ENCODE measurements at regions not wholly inside any gene's neighbourhood (a gene's known extent, or its start where the extent isn't known, plus 50 kb on each side); places are given as distances from the start of the nearest gene placed in this dataset.
"Not testable (repeated sequence)": the region's sequence is repeated elsewhere in the genome, so short reads cannot be mapped to it uniquely, and the experiment has no call there.

GRCh38 chr3:177787279-177788041, 590.2 kb upstream of the TBL1XR1 start:
- no peak for DNase-seq

- no peak for DNase-seq
Observed at GRCh38 chr3:177789500-177789899, 592.2 kb upstream of the TBL1XR1 start.

GRCh38 chr3:177792311-177793030, 595.2 kb upstream of the TBL1XR1 start:
- no peak for DNase-seq

- no peak for DNase-seq
Observed at GRCh38 chr3:177793451-177793850, 596.2 kb upstream of the TBL1XR1 start.

GRCh38 chr3:177795216-177795615, 597.9 kb upstream of the TBL1XR1 start:
- no peak for DNase-seq

GRCh38 chr3:177795859-177796258, 598.6 kb upstream of the TBL1XR1 start:
- no peak for DNase-seq

GRCh38 chr3:177800147-177800546, 602.9 kb upstream of the TBL1XR1 start:
- not testable (repeated sequence) for DNase-seq

- no peak for DNase-seq
Observed at GRCh38 chr3:177800561-177800960, 603.3 kb upstream of the TBL1XR1 start.

- no peak for DNase-seq
Observed at GRCh38 chr3:177802151-177802900, 605.0 kb upstream of the TBL1XR1 start.

GRCh38 chr3:177803500-177803899, 606.2 kb upstream of the TBL1XR1 start:
- DNase-seq: no peak

- DNase-seq: no peak
Observed at GRCh38 chr3:177804032-177804431, 606.8 kb upstream of the TBL1XR1 start.

GRCh38 chr3:177804646-177805045, 607.4 kb upstream of the TBL1XR1 start:
- DNase-seq: no peak

- no peak for DNase-seq
Observed at GRCh38 chr3:177807150-177807875, 610.0 kb upstream of the TBL1XR1 start.

GRCh38 chr3:177808928-177809478, 611.7 kb upstream of the TBL1XR1 start:
- not testable (repeated sequence) for DNase-seq

- DNase-seq: no peak
Observed at GRCh38 chr3:177810162-177810623, 612.9 kb upstream of the TBL1XR1 start.

- no peak for DNase-seq
Observed at GRCh38 chr3:177811112-177811511, 613.8 kb upstream of the TBL1XR1 start.

- no peak for DNase-seq
Observed at GRCh38 chr3:177811835-177812234, 614.6 kb upstream of the TBL1XR1 start.

- no peak for DNase-seq
Observed at GRCh38 chr3:177812492-177812891, 615.2 kb upstream of the TBL1XR1 start.

GRCh38 chr3:177813322-177813721, 616.0 kb upstream of the TBL1XR1 start:
- DNase-seq: no peak

GRCh38 chr3:177816667-177817208, 619.5 kb upstream of the TBL1XR1 start:
- no peak for DNase-seq

- DNase-seq: no peak
Observed at GRCh38 chr3:177817751-177818150, 620.5 kb upstream of the TBL1XR1 start.

Data from left kidney (tissue), 1 donor.